K562 (cell line): ENCODE measurements at regions not wholly inside any gene's neighbourhood (a gene's known extent, or its start where the extent isn't known, plus 50 kb on each side); places are given as distances from the start of the nearest gene placed in this dataset.

Experiments
- AFF1 ChIP-seq, 2 experiments: fragments of 450-650 bp; IDR thresholded peaks; 2 replicates each; pipeline ENCODE4 v1.6.1; 2018; ENCODE audit warnings: mild to moderate bottlenecking in 2 of 2, low read depth in 1 of 2; ENCODE audit not compliant: partially characterized antibody in 2 of 2
- ARID1B ChIP-seq: fragments of 450-650 bp; IDR thresholded peaks from 2 replicates; pipeline ENCODE4 v1.6.1; 2016; ENCODE audit warnings: antibody characterized with exemption, mild to moderate bottlenecking, inconsistent platforms
- GTF2A2 ChIP-seq: IDR thresholded peaks from 2 replicates; pipeline ENCODE4 v1.6.1; 2016; ENCODE audit warnings: mild to moderate bottlenecking, missing genetic modification characterization, missing compliant biosample characterization
- GTF2F1 ChIP-seq: IDR thresholded peaks from 2 replicates; pipeline ENCODE4 v1.6.1; 2011; ENCODE audit warnings: low read depth, low read length, improper control_type of control experiment
- HMGXB4 ChIP-seq: sonication (generic); formaldehyde crosslinking; IDR thresholded peaks from 2 replicates; pipeline ENCODE4 v1.8.1; 2023; ENCODE audit warnings: mild to moderate bottlenecking, missing genetic modification reagents
- L3MBTL2 ChIP-seq: fragments of 450-650 bp; IDR thresholded peaks from 2 replicates; pipeline ENCODE4 v1.6.1; 2016; ENCODE audit warnings: mild to moderate bottlenecking, moderate library complexity
- SIRT6 ChIP-seq: IDR thresholded peaks from one replicate; pipeline ENCODE4 v1.6.1; 2012; ENCODE audit warnings: low read depth, mild to moderate bottlenecking, control low read depth, inconsistent platforms, low read length, moderate library complexity
- SNRNP70 ChIP-seq: fragments of 200-400 bp; formaldehyde crosslinking; optimal IDR thresholded peaks from 2 replicates; pipeline ENCODE3; 2017; ENCODE audit warnings: low read depth, low read length
- TFAM ChIP-seq: fragments of 250-450 bp; sonication (Bioruptor Pico); conservative IDR thresholded peaks from 2 replicates; pipeline ENCODE4 v1.5.0; 2021; ENCODE audit warnings: mild to moderate bottlenecking, moderate library complexity
- ZBTB49 ChIP-seq: sonication (generic); formaldehyde crosslinking; IDR thresholded peaks from 2 replicates; pipeline ENCODE4 v1.8.0; 2022; ENCODE audit warnings: missing genetic modification reagents, mild to moderate bottlenecking, borderline replicate concordance
- ZBTB9 ChIP-seq: fragments of 450-650 bp; formaldehyde crosslinking; IDR thresholded peaks from 2 replicates; pipeline ENCODE4 v1.4.0; 2020; ENCODE audit warnings: mild to moderate bottlenecking, moderate library complexity
- TF ChIP-seq, protein P1 (sequence below): sonication (generic); formaldehyde crosslinking; IDR thresholded peaks from 2 replicates; pipeline ENCODE4 v1.8.0; 2022; ENCODE audit warnings: mild to moderate bottlenecking, low read depth, missing genetic modification reagents

DNA sequence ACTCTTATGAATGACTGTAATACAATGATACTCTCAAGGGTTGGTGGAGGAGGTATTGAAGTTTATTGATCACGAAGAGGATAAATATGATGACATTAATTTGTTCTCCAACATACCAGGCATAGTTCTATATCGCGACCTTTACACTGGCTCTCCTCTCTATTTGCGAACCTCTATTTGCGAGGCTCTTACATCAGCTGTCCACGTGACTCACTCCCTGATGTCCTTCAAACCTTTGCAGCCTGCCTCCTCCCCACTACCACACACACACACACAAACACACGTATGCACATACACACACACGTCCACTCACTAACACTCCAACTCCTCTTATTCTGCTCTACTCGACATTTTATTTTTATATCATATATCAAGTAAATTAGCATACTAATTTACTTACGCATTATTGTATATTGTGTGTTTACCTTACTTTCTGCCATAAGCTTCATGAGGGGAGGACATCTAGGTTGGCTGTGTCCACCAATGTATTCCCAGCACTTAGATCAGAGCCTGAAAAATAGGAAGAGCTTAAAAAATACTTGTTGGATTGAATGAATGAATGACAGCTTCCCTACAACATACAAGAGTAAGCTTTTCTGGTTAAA, 53.3 kb upstream of the TNFRSF21 start (continued):
- no peak for TF ChIP-seq TFAM
- TF ChIP-seq ZBTB9 (CRISPR knock-in tag), result no peak
- TF ChIP-seq SIRT6, result no peak
- peak; percentile 49 for TF ChIP-seq ARID1B
- TF ChIP-seq L3MBTL2, result peak; percentile 81
- peak in 1 of 2 experiments; percentile 40 for TF ChIP-seq AFF1 (IDR thresholded peaks at IDR 0.05; ENCODE audit: low read depth in 1 of 2, partially characterized antibody in 2 of 2)
- TF ChIP-seq GTF2A2 (tag), result no peak
- no peak for TF ChIP-seq SNRNP70
- TF ChIP-seq, protein P1, sequence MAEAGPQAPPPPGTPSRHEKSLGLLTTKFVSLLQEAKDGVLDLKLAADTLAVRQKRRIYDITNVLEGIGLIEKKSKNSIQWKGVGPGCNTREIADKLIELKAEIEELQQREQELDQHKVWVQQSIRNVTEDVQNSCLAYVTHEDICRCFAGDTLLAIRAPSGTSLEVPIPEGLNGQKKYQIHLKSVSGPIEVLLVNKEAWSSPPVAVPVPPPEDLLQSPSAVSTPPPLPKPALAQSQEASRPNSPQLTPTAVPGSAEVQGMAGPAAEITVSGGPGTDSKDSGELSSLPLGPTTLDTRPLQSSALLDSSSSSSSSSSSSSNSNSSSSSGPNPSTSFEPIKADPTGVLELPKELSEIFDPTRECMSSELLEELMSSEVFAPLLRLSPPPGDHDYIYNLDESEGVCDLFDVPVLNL (CRISPR knock-in tag), result no peak
- no peak for TF ChIP-seq HMGXB4 (CRISPR knock-in tag)
- no peak for TF ChIP-seq GTF2F1
- TF ChIP-seq ZBTB49, result no peak
